PFSK-1 (cell line): ENCODE measurements at regions not wholly inside any gene's neighbourhood (a gene's known extent, or its start where the extent isn't known, plus 50 kb on each side); places are given as distances from the start of the nearest gene placed in this dataset.

Experiments
- FOXP2 ChIP-seq: optimal IDR thresholded peaks from 2 replicates; pipeline ENCODE3; 2011; ENCODE audit warnings: borderline replicate concordance, control low read depth, inconsistent platforms; ENCODE audit not compliant: insufficient read depth; ENCODE audit errors: extremely low read length, extremely low read depth
- POLR2AphosphoS5 ChIP-seq: IDR thresholded peaks from 2 replicates; pipeline ENCODE4 v1.6.1; 2012; ENCODE audit warnings: low read depth, mild to moderate bottlenecking, control low read depth, low read length, moderate library complexity
- SIN3A ChIP-seq: IDR thresholded peaks from 2 replicates; pipeline ENCODE4 v1.6.1; 2012; ENCODE audit warnings: mild to moderate bottlenecking, low read length, moderate library complexity, borderline replicate concordance; ENCODE audit not compliant: insufficient read depth
- TAF1 ChIP-seq: IDR thresholded peaks from 2 replicates; pipeline ENCODE4 v1.6.1; 2012; ENCODE audit warnings: low read length, control low read depth, borderline replicate concordance; ENCODE audit not compliant: insufficient read depth
- TF ChIP-seq, protein P1 (sequence below), 2 experiments: IDR thresholded peaks; 2 replicates each; pipeline versions ENCODE4 v1.6.1 to v1.8.0; 2011 to 2012; ENCODE audit warnings: low read depth in 2 of 2, low read length in 2 of 2, control low read depth in 1 of 2, inconsistent platforms in 1 of 2, mild to moderate bottlenecking in 1 of 2, moderate library complexity in 1 of 2; ENCODE audit not compliant: insufficient read depth in 1 of 2

DNA sequence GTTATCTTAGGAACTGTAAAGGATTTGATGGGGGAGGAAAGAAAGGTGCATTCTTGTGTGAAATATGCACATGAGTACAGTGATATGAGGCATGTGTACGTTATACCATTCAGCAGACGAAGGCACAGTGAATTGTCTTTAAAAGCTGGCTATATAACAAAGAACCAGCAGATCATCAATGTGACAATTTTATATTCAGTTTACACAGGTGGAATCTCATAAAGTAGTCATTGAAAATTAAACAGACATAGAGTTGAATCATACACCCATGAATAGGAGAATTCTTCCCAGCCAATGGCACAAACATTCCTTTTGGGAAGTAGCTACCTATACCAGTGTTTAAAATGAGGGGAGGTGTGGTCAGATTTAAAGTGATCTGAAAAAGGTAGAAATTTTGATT, 470.3 kb downstream of the DSC3 start:
- no peak for TF ChIP-seq SIN3A
- TF ChIP-seq FOXP2: no peak
- TF ChIP-seq TAF1: no peak
- TF ChIP-seq, protein P1, sequence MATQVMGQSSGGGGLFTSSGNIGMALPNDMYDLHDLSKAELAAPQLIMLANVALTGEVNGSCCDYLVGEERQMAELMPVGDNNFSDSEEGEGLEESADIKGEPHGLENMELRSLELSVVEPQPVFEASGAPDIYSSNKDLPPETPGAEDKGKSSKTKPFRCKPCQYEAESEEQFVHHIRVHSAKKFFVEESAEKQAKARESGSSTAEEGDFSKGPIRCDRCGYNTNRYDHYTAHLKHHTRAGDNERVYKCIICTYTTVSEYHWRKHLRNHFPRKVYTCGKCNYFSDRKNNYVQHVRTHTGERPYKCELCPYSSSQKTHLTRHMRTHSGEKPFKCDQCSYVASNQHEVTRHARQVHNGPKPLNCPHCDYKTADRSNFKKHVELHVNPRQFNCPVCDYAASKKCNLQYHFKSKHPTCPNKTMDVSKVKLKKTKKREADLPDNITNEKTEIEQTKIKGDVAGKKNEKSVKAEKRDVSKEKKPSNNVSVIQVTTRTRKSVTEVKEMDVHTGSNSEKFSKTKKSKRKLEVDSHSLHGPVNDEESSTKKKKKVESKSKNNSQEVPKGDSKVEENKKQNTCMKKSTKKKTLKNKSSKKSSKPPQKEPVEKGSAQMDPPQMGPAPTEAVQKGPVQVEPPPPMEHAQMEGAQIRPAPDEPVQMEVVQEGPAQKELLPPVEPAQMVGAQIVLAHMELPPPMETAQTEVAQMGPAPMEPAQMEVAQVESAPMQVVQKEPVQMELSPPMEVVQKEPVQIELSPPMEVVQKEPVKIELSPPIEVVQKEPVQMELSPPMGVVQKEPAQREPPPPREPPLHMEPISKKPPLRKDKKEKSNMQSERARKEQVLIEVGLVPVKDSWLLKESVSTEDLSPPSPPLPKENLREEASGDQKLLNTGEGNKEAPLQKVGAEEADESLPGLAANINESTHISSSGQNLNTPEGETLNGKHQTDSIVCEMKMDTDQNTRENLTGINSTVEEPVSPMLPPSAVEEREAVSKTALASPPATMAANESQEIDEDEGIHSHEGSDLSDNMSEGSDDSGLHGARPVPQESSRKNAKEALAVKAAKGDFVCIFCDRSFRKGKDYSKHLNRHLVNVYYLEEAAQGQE (IDR thresholded peaks at IDR 0.05; ENCODE audit: insufficient read depth in 1 of 2, low read depth in 2 of 2, low read length in 2 of 2): no peak
- TF ChIP-seq POLR2AphosphoS5: no peak

DNA sequence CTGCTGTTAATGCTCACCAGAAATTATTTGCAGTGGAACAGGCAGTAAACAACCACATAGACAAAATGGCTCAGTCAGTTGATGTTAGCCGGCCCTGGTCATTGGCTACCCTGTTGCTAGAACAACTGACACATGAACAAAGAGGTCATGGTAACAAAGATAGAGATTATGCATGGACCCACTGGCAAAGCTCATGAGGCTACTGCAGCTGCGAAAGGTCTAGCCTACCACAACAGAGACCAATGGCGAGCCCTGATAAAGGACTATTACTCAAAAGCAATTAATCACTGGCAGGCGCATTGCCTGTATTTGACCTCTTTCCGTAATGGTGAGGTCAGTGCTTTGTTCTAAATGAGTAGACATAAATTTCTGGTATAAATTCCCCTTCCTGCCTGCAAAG, 474.2 kb downstream of the DSC3 start:
- TF ChIP-seq TAF1 (no peak), FOXP2 (no peak)
- TF ChIP-seq, protein P1 (IDR thresholded peaks at IDR 0.05; ENCODE audit: insufficient read depth in 1 of 2, low read depth in 2 of 2, low read length in 2 of 2): no peak

DNA sequence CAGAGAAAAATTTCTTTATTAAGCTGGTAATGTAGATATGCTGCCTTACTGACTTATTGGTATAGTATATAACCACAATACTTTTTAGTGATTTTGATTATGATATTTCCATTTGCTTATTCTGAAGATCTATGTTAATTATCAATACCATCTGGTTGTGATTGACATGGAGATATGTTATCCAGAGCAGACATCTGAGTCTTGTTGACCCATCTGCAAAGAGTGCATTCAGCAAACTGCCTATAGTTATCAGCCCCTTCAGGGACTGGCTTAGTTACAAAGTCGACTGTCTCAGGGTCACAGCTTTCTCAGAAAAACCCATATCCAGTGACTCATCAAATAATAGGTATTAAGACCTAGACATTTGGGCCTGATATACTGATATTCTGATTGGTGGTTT, 475.7 kb downstream of the DSC3 start:
- TF ChIP-seq TAF1 (no peak), SIN3A (no peak), POLR2AphosphoS5 (no peak), FOXP2 (no peak)
- TF ChIP-seq, protein P1 (IDR thresholded peaks at IDR 0.05; ENCODE audit: insufficient read depth in 1 of 2, low read depth in 2 of 2, low read length in 2 of 2): no peak

DNA sequence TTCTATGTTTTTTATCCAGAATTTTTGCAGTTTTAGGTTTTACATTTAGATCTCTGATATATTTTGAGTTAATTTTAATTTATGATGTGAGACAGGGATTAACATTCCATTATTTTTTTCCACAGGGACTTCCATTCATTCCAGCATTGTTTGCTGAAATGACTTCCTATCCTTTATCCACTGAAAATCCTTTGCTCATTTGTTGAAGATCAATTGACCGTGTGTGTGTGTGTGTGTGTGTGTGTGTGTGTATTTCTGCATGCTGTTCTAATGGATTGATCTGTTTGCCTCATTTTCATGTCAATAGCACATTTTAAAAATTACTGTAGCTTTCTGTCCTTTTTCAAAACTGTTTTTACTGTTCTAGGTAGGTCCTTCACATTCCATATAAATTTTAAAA, 480.3 kb downstream of the DSC3 start:
- TF ChIP-seq SIN3A (no peak), TAF1 (no peak), FOXP2 (no peak), POLR2AphosphoS5 (no peak)
- TF ChIP-seq, protein P1 (IDR thresholded peaks at IDR 0.05; ENCODE audit: insufficient read depth in 1 of 2, low read depth in 2 of 2, low read length in 2 of 2): no peak

DNA sequence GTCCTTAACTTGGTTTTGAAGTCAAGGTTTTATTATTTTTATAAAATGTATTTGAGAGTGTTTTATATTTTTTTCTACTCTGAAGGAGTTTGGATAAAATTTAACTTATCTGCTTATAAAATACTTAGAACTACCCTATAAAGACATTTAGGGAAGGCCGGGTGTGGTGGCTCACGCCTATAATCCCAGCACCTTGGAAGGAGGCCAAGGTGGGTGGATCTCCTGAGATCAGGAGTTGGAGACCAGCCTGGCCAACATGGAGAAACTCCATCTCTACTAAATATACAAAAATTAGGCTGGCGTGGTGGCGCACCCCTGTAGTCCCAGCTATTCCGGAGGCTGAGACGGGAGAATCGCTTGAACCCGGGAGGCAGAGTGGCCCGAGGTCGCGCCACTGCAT, 486.4 kb downstream of the DSC3 start:
- TF ChIP-seq TAF1: no peak
- no peak for TF ChIP-seq POLR2AphosphoS5
- no peak for TF ChIP-seq FOXP2

DNA sequence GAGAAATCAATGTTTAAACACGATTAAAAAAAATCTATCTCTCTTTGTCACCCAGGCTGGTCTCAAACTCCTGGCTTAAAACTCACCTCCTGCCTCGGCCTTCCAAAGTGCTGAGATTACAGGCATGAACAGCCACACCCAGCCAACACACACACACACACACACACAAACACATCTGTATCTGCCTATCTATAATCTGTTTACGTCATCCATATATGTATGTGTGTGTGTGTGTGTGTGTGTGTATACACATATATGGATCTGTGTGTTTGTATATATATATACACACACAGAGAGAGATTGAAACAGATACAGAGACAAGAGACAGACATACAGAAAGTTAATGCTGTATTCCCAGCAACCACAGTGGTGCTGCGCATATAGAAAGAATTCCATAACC, 497.1 kb downstream of the DSC3 start:
- TF ChIP-seq, protein P1 (IDR thresholded peaks at IDR 0.05; ENCODE audit: insufficient read depth in 1 of 2, low read depth in 2 of 2, low read length in 2 of 2): no peak
- no peak for TF ChIP-seq POLR2AphosphoS5
- no peak for TF ChIP-seq TAF1
- no peak for TF ChIP-seq SIN3A
- no peak for TF ChIP-seq FOXP2
